Sigmoid colon (tissue), 4 donors: ENCODE measurements at regions not wholly inside any gene's neighbourhood (a gene's known extent, or its start where the extent isn't known, plus 50 kb on each side); places are given as distances from the start of the nearest gene placed in this dataset.

ENCODE experiments used
- CTCF ChIP-seq, 4 experiments: fragments of 450-650 bp in 3 of 4; fragments of 200-600 bp in 1 of 4; IDR thresholded peaks; one replicate each; pipeline ENCODE4 v1.5.1; 2016 to 2019; ENCODE audit warnings: antibody characterized with exemption in 4 of 4, mild to moderate bottlenecking in 3 of 4, moderate library complexity in 2 of 4
- EP300 ChIP-seq, 4 donors: sonication (generic); formaldehyde crosslinking; IDR thresholded peaks; one replicate each; pipeline ENCODE4 v1.6.1; 2017; ENCODE audit warnings: antibody characterized with exemption in 4 of 4
- POLR2A ChIP-seq, 2 donors: fragments of 450-650 bp; IDR thresholded peaks; one replicate each; pipeline ENCODE4 v1.6.1; 2016; ENCODE audit warnings: antibody characterized with exemption in 2 of 2, mild to moderate bottlenecking in 2 of 2, moderate library complexity in 2 of 2
- POLR2AphosphoS5 ChIP-seq, 4 donors: sonication (generic); formaldehyde crosslinking; IDR thresholded peaks; one replicate each; pipeline ENCODE4 v1.6.1; 2017; ENCODE audit warnings: antibody characterized with exemption in 4 of 4

GRCh38 chr3:94221829-94222228 lies 159.0 kb downstream of the NSUN3 start:
- no peak for TF ChIP-seq CTCF (IDR thresholded peaks at IDR 0.05)
- no peak for TF ChIP-seq EP300 (IDR thresholded peaks at IDR 0.05)
- TF ChIP-seq POLR2A (IDR thresholded peaks at IDR 0.05): no peak
- TF ChIP-seq POLR2AphosphoS5 (IDR thresholded peaks at IDR 0.05): no peak
